Cardiac muscle cell (in vitro differentiated cells and primary cell): ENCODE measurements at regions not wholly inside any gene's neighbourhood (a gene's known extent, or its start where the extent isn't known, plus 50 kb on each side); places are given as distances from the start of the nearest gene placed in this dataset.

ENCODE experiments used
- DNase-seq, 2 donors: peaks; one replicate each; pipeline versions ENCODE4 v3.0.0 to v3.0.0-alpha.2; 2010 to 2017; ENCODE audit warnings: low read depth in 1 of 2, low spot score in 1 of 2
- H3K27ac ChIP-seq: fragments of 200-600 bp; sonication (generic); 2 replicates; pipeline ENCODE4 v1.5.1; 2016
- H3K27me3 ChIP-seq: fragments of 200-600 bp; sonication (generic); 2 replicates; pipeline ENCODE4 v1.6.0; 2016; ENCODE audit warnings: control low read depth
- H3K36me3 ChIP-seq: fragments of 200-600 bp; sonication (generic); 2 replicates; pipeline ENCODE4 v1.5.1; 2016; ENCODE audit warnings: control low read depth
- H3K4me1 ChIP-seq: fragments of 200-600 bp; sonication (generic); 2 replicates; pipeline ENCODE4 v1.8.1; 2017; ENCODE audit warnings: low read depth, mild to moderate bottlenecking, mixed run types
- H3K4me3 ChIP-seq: fragments of 200-600 bp; sonication (generic); 2 replicates; pipeline ENCODE4 v1.5.1; 2016; ENCODE audit warnings: mild to moderate bottlenecking
- H3K9me3 ChIP-seq: fragments of 200-600 bp; sonication (generic); 2 replicates; pipeline ENCODE4 v1.5.1; 2017; ENCODE audit warnings: low read depth, mild to moderate bottlenecking, control low read depth
- TF ChIP-seq, protein P1 (sequence below): IDR thresholded peaks from 2 replicates; pipeline ENCODE4 v1.5.1; 2012; ENCODE audit warnings: low read depth, mild to moderate bottlenecking, low read length

DNA sequence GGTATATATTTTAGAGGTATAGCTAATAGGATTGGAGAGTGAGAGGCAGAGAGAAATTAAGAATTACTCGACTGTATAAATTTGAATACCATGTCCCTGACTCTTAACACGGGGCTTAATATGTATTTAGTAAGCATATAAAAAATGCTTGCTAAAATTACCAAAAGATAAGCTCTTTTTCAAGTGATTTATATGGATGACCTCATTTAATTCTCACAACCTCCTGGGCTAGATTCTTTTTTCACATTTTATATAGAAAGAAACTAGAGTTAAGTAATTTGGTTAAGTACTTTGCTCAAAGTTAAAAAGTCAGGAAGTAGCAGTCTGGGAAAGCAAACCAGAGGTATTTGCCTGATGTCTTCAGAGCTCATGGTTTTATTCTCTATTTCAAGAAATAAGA lies 963.5 kb upstream of the SOX9 start:
- H3K9me3 ChIP-seq, result no peaks in the 10 kb centered on the region
- no peak overlapping the region for H3K4me3 ChIP-seq
- no peaks in the 10 kb centered on the region for H3K27me3 ChIP-seq
- TF ChIP-seq, protein P1, sequence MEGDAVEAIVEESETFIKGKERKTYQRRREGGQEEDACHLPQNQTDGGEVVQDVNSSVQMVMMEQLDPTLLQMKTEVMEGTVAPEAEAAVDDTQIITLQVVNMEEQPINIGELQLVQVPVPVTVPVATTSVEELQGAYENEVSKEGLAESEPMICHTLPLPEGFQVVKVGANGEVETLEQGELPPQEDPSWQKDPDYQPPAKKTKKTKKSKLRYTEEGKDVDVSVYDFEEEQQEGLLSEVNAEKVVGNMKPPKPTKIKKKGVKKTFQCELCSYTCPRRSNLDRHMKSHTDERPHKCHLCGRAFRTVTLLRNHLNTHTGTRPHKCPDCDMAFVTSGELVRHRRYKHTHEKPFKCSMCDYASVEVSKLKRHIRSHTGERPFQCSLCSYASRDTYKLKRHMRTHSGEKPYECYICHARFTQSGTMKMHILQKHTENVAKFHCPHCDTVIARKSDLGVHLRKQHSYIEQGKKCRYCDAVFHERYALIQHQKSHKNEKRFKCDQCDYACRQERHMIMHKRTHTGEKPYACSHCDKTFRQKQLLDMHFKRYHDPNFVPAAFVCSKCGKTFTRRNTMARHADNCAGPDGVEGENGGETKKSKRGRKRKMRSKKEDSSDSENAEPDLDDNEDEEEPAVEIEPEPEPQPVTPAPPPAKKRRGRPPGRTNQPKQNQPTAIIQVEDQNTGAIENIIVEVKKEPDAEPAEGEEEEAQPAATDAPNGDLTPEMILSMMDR, result no peak
- DNase-seq, result no peak
- H3K36me3 ChIP-seq, result no peaks in the 10 kb centered on the region
- no peak overlapping the region for H3K27ac ChIP-seq
- H3K4me1 ChIP-seq, result no peaks in the 10 kb centered on the region

DNA sequence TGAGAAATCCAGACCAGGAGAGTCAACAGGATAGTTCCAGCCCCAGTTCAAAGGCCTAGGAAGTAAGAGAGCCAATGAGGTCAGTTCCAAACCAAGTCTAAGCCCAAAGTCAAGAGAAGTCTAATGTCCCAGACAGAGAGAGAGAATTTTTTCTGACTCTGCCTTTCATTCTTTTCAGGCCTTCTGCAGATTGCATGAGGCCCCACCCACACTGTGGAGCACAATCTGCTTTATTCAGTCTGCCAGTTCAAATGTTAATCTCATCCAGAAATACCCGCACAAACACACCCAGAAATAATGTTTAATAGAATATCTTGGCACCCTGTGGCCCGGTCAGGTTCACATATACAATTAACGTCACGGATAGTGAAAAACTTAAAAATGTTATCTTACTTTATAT lies 962.4 kb upstream of the SOX9 start:
- H3K27me3 ChIP-seq, result no peaks in the 10 kb centered on the region
- TF ChIP-seq, protein P1, result no peak
- no peak overlapping the region for H3K4me3 ChIP-seq
- DNase-seq, result no peak
- H3K36me3 ChIP-seq, result no peaks in the 10 kb centered on the region
- no peaks in the 10 kb centered on the region for H3K9me3 ChIP-seq
- H3K4me1 ChIP-seq, result no peaks in the 10 kb centered on the region
- H3K27ac ChIP-seq, result no peak overlapping the region

DNA sequence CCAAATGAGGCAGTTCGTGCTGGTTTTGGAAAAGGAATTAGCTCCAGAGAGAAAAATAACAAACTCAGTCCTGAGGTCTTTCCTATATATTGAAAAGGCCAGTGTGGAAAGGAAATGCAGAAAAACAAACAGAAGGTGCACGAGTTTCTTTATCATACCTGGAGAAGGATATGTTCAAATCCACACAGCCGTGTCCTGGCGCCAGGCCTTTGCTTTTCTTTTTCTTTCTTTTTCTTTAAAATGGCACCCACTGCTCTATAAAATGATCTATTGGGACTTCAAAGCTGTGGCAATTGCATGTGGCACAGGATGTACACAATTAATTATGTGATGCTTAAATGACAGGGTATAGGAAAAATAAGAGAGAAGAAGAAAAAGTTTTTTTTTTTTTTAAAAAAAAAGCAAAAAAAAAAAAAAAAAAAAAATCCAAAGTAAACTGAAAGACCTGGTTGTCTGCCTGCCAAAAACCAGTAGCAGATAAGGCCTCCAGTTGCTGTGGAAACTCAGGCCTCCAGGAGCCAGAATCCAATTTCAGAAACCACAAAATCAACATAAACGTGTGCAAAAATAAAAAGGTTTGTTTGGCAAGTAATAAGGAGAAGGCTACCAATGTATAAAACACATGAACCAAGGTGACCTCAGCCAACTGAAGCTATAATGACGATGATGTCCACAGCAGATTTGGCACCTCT lies 957.6 kb upstream of the SOX9 start:
- H3K27ac ChIP-seq, result no peak overlapping the region
- H3K4me3 ChIP-seq, result no peak overlapping the region
- H3K36me3 ChIP-seq, result no peaks in the 10 kb centered on the region
- no peaks in the 10 kb centered on the region for H3K27me3 ChIP-seq
- TF ChIP-seq, protein P1, result no peak
- no peaks in the 10 kb centered on the region for H3K4me1 ChIP-seq
- DNase-seq, result peak in 1 of 2 donors; percentile 72
- H3K9me3 ChIP-seq, result no peaks in the 10 kb centered on the region

DNA sequence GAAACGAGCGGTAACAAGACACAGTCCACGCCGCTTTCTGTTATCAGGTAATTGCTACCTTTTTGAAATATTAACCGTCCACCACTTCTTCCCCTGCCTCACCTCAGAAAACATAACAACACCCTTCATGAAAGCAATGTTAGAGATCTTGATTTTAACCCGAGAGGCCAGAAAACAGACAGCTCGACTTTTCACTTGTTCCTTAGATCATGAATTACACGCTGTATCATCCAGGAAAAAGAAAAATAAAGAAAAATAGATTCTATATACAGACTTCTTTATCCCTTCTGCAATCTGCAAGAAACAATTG lies 957.1 kb upstream of the SOX9 start:
- Histone ChIP-seq H3K27me3 (no peaks in the 10 kb centered on the region), H3K9me3 (no peaks in the 10 kb centered on the region), H3K4me3 (no peak overlapping the region), H3K36me3 (no peaks in the 10 kb centered on the region), H3K27ac (no peak overlapping the region), H3K4me1 (no peaks in the 10 kb centered on the region)
- TF ChIP-seq, protein P1, result no peak
- DNase-seq, result no peak

DNA sequence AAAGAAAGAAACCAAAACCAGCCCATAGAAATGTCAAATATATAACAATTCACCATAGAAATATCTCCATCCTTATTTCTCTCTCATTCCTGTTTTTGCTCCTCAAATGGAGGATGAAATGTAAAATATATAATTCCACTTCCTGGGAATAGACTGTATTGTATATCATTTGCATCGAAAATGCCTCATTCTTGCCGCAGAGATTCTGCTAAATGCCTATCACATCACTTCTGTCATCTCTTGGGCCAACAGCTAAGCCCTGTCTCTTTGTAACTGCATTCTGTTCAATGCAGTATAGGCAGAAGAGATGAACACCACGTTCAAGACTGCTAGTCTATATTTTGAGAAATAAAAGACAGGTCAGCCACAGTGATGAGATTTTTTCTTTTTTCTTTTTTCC lies 956.3 kb upstream of the SOX9 start:
- no peaks in the 10 kb centered on the region for H3K9me3 ChIP-seq
- no peak overlapping the region for H3K4me3 ChIP-seq
- no peaks in the 10 kb centered on the region for H3K27me3 ChIP-seq
- H3K4me1 ChIP-seq, result no peaks in the 10 kb centered on the region
- DNase-seq, result no peak
- H3K27ac ChIP-seq, result no peak overlapping the region
- no peaks in the 10 kb centered on the region for H3K36me3 ChIP-seq
- TF ChIP-seq, protein P1, result no peak

DNA sequence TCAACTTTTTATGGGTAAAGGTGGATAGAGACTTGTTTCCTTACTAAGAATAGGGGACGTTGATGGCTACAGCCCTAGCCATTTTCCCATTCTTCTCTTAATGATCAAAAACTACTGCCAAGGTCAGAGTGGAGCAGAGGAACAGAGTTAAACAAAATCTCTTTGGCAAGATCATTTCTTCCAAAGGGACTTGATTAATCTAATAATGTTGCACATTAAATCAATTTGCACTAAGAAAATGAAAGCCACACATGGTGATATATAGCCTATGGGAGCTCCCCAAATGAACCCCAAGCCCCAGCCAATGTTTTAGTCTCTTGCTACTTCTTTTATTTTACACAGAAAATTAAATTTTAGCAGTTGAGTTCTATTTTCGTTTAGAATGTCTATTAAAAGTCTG lies 954.5 kb upstream of the SOX9 start:
- H3K27ac ChIP-seq, result no peak overlapping the region
- no peaks in the 10 kb centered on the region for H3K27me3 ChIP-seq
- no peak for DNase-seq
- TF ChIP-seq, protein P1, result no peak
- H3K36me3 ChIP-seq, result no peaks in the 10 kb centered on the region
- no peak overlapping the region for H3K4me3 ChIP-seq
- no peaks in the 10 kb centered on the region for H3K9me3 ChIP-seq
- no peaks in the 10 kb centered on the region for H3K4me1 ChIP-seq
